ENCODE measurements at regions not wholly inside any gene's neighbourhood (a gene's known extent, or its start where the extent isn't known, plus 50 kb on each side); places are given as distances from the start of the nearest gene placed in this dataset.

GRCh38 chr14:98474900-98475299 is 797.1 kb downstream of the BCL11B start:
- no peak for DNase-seq (ENCODE audit: low read depth)

- no peak for DNase-seq (ENCODE audit: low read depth)
Observed at GRCh38 chr14:98477935-98478334, 794.1 kb downstream of the BCL11B start.

GRCh38 chr14:98489115-98489514 is 782.9 kb downstream of the BCL11B start:
- no peak for DNase-seq (ENCODE audit: low read depth)

- DNase-seq (ENCODE audit: low read depth), result no peak
Observed at GRCh38 chr14:98494582-98494981, 777.4 kb downstream of the BCL11B start.

- no peak for DNase-seq (ENCODE audit: low read depth)
Observed at GRCh38 chr14:98498019-98498885, 773.7 kb downstream of the BCL11B start.

- DNase-seq (ENCODE audit: low read depth), result no peak
Observed at GRCh38 chr14:98501335-98501734, 770.7 kb downstream of the BCL11B start.

- DNase-seq (ENCODE audit: low read depth), result no peak
Observed at GRCh38 chr14:98501836-98502235, 770.2 kb downstream of the BCL11B start.

GRCh38 chr14:98503086-98503815 is 768.7 kb downstream of the BCL11B start:
- no peak for DNase-seq (ENCODE audit: low read depth)

- DNase-seq (ENCODE audit: low read depth), result no peak
Observed at GRCh38 chr14:98507264-98507663, 764.7 kb downstream of the BCL11B start.

GRCh38 chr14:98510392-98510791 is 761.6 kb downstream of the BCL11B start:
- DNase-seq (ENCODE audit: low read depth), result no peak

GRCh38 chr14:98512501-98513251 is 759.3 kb downstream of the BCL11B start:
- no peak for DNase-seq (ENCODE audit: low read depth)

- DNase-seq (ENCODE audit: low read depth), result no peak
Observed at GRCh38 chr14:98513558-98513957, 758.4 kb downstream of the BCL11B start.

- no peak for DNase-seq (ENCODE audit: low read depth)
Observed at GRCh38 chr14:98514016-98514415, 758.0 kb downstream of the BCL11B start.

- DNase-seq (ENCODE audit: low read depth), result no peak
Observed at GRCh38 chr14:98536256-98536655, 735.7 kb downstream of the BCL11B start.

- DNase-seq (ENCODE audit: low read depth), result no peak
Observed at GRCh38 chr14:98542316-98542715, 729.7 kb downstream of the BCL11B start.

- no peak for DNase-seq (ENCODE audit: low read depth)
Observed at GRCh38 chr14:98543074-98543473, 728.9 kb downstream of the BCL11B start.

GRCh38 chr14:98544174-98544573 is 727.8 kb downstream of the BCL11B start:
- DNase-seq (ENCODE audit: low read depth), result no peak

GRCh38 chr14:98545181-98545580 is 726.8 kb downstream of the BCL11B start:
- DNase-seq (ENCODE audit: low read depth), result no peak

- DNase-seq (ENCODE audit: low read depth), result no peak
Observed at GRCh38 chr14:98548071-98548686, 723.8 kb downstream of the BCL11B start.

GRCh38 chr14:98551028-98551427 is 721.0 kb downstream of the BCL11B start:
- no peak for DNase-seq (ENCODE audit: low read depth)

- DNase-seq (ENCODE audit: low read depth), result no peak
Observed at GRCh38 chr14:98555440-98555839, 716.6 kb downstream of the BCL11B start.

- no peak for DNase-seq (ENCODE audit: low read depth)
Observed at GRCh38 chr14:98564006-98564405, 708.0 kb downstream of the BCL11B start.

All from GM04503 (cell line).